GM12878 (cell line): ENCODE measurements at regions not wholly inside any gene's neighbourhood (a gene's known extent, or its start where the extent isn't known, plus 50 kb on each side); places are given as distances from the start of the nearest gene placed in this dataset.

Experiments used
- ATAC-seq: fragments of 200-7000 bp; cut with Tn5 transposase; 3 replicates; pipeline ENCODE4 v1.9.1; 2020; ENCODE audit warnings: mild to moderate bottlenecking, moderate library complexity
- BruUV-seq: library from RNA; stranded (reverse); fragments of 400-500 nt; replicated peaks from 2 replicates; lab custom pipeline; 2021; lab: Mats Ljungman, UMichigan
- CTCF ChIA-PET: fragments of 300-600 bp; sonication (Branson Sonifier 250); formaldehyde crosslinking; extraction: SDS; loops from one replicate; lab custom pipeline; 2021; ENCODE audit warnings: inconsistent platforms; lab: Yijun Ruan, JAX
- POLR2A ChIA-PET: fragments of 350-600 bp; formaldehyde crosslinking; extraction: SDS; loops from one replicate; lab custom pipeline; 2021; ENCODE audit warnings: inconsistent platforms; lab: Charles Lee
- RAD21 ChIA-PET: fragments of 300-600 bp; sonication (Branson Sonifier 250); formaldehyde crosslinking; loops from one replicate; lab custom pipeline; 2023; ENCODE audit warnings: antibody characterized with exemption; ENCODE audit not compliant: unreplicated experiment; lab: Charles Lee
- SMC1A ChIA-PET: fragments of 300-600 bp; sonication (Branson Sonifier 250); formaldehyde crosslinking; loops from one replicate; lab custom pipeline; 2023; ENCODE audit not compliant: unreplicated experiment, uncharacterized antibody; lab: Charles Lee
- DNase-seq: peaks from one replicate; pipeline ENCODE4 v3.0.0-alpha.2; 2011; ENCODE audit warnings: low read depth, low spot score
- FAIRE-seq: peaks from 3 replicates; lab custom pipeline; 2011; peaks lifted over from hg19 to GRCh38; lab: Jason Lieb, UNC
- H2AFZ ChIP-seq: 2 replicates; pipeline ENCODE4 v1.6.0; 2011; ENCODE audit warnings: low read depth, low read length, control low read depth; ENCODE audit not compliant: control insufficient read depth
- H3K27ac ChIP-seq: 2 replicates; pipeline ENCODE4 v1.5.1; 2011; ENCODE audit warnings: control low read depth; ENCODE audit not compliant: control insufficient read depth, insufficient read depth
- H3K27me3 ChIP-seq, 2 experiments: replicated peaks in 1 of 2; 2 replicates each; pipeline versions ENCODE4 v1.6.0 to v1.6.1; 2011; ENCODE audit warnings: low read length in 1 of 2; ENCODE audit not compliant: control insufficient read depth in 2 of 2, insufficient read depth in 2 of 2
- H3K36me3 ChIP-seq, 2 experiments: 2 replicates each; pipeline ENCODE4 v1.5.1; 2011; ENCODE audit warnings: low read length in 1 of 2; ENCODE audit not compliant: control insufficient read depth in 2 of 2, insufficient read depth in 2 of 2
- H3K4me1 ChIP-seq: 2 replicates; pipeline ENCODE4 v1.6.1; 2011; ENCODE audit warnings: mild to moderate bottlenecking, low read length, moderate library complexity, mixed read lengths; ENCODE audit not compliant: control insufficient read depth, insufficient read depth
- H3K4me2 ChIP-seq: 2 replicates; pipeline ENCODE4 v1.6.0; 2011; ENCODE audit warnings: control low read depth; ENCODE audit not compliant: control insufficient read depth, insufficient read depth
- H3K4me3 ChIP-seq: fragments of 200-600 bp; sonication (generic); 2 replicates; pipeline ENCODE4 v1.5.1; 2016
- H3K79me2 ChIP-seq: 2 replicates; pipeline ENCODE4 v1.6.0; 2011; ENCODE audit warnings: low read length; ENCODE audit not compliant: control insufficient read depth, insufficient read depth
- H3K9ac ChIP-seq: 2 replicates; pipeline ENCODE4 v1.8.0; 2011; ENCODE audit warnings: low read length, control low read depth, mixed read lengths; ENCODE audit not compliant: control insufficient read depth, insufficient read depth
- H3K9me3 ChIP-seq: replicated peaks from 3 replicates; pipeline ENCODE4 v1.5.1; 2011; ENCODE audit warnings: mild to moderate bottlenecking, low read length; ENCODE audit not compliant: control insufficient read depth, insufficient read depth
- H4K20me1 ChIP-seq: 2 replicates; pipeline ENCODE4 v1.6.0; 2011; ENCODE audit not compliant: control insufficient read depth, insufficient read depth
- NBN ChIP-seq: fragments of 450-650 bp; IDR thresholded peaks from 2 replicates; pipeline ENCODE4 v1.6.1; 2016
- NR2C1 ChIP-seq: fragments of 450-650 bp; IDR thresholded peaks from 2 replicates; pipeline ENCODE4 v1.6.1; 2017; ENCODE audit warnings: antibody characterized with exemption, mild to moderate bottlenecking, moderate library complexity
- TCF3 ChIP-seq: IDR thresholded peaks from 2 replicates; pipeline ENCODE4 v1.6.1; 2012; ENCODE audit warnings: low read depth, mild to moderate bottlenecking, low read length, borderline replicate concordance; ENCODE audit not compliant: insufficient read depth
- ZNF592 ChIP-seq: fragments of 450-650 bp; IDR thresholded peaks from 2 replicates; pipeline ENCODE4 v1.6.1; 2017; ENCODE audit warnings: mild to moderate bottlenecking, moderate library complexity
- WGBS: methylation state at CpG from one replicate; pipeline ENCODE4 v1.1.6; 2016; ENCODE audit warnings: low lambda C conversion rate; ENCODE audit not compliant: insufficient replicate concordance, insufficient coverage; ENCODE audit errors: missing lambda C conversion rate; 5-methylcytosine and 5-hydroxymethylcytosine counted together
- in situ Hi-C: fragments of 300-500 bp; cut with MboI; formaldehyde crosslinking; loops from 9 replicates; pipeline ENCODE4 v1.14.3; 2018; ENCODE audit warnings: mixed read lengths
- intact Hi-C: fragments of 100-400 bp; cut with micrococcal nuclease; formaldehyde crosslinking; loops from one replicate; pipeline ENCODE4 v1.14.2; 2022; ENCODE audit not compliant: unreplicated experiment

DNA sequence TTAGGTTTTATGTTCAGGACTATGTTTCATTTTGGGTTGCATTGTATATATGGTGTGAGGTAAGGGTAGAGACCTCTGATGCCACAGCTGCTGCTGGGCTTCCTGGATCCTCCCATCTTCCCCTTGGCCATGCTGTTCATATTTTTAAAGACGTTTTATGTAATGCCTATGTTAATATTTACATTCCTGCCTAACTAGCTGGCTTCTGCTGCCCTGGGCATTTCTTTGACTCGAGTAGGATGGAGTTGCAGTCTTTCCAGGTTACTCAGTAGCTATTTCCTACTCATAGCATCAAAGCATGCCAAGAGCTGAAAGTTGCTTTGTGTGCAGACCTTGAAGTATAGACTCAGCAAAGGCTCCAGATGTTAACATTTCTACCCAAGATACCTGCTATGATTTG, 220.5 kb upstream of the CADM1 start (continued):
- TF ChIP-seq ZNF592 (no peak), TCF3 (no peak), NR2C1 (no peak)
- TF ChIP-seq, all 136 proteins: peak for 0

- POLR2A ChIA-PET, result no interaction called here
- Histone ChIP-seq H3K79me2 (no peaks in the 10 kb centered on the region), H3K9ac (no peak overlapping the region), H2AFZ (no peak overlapping the region), H3K27me3 (0 out of 4 replicates have a peak, but pooled peaks cover 0 to 1% of the 10 kb centered on the region in 2 experiments), H3K9me3 (no peaks in the 10 kb centered on the region), H3K4me1 (no peaks in the 10 kb centered on the region)
- no peak for ATAC-seq
- in situ Hi-C loops (no loop called here), intact Hi-C loops (no loop called here)
- SMC1A ChIA-PET, result interaction anchor here (0.8 kb wide), 1 partner anchor 354 kb away, joined by 3 read pairs; no protein-coding TSS in a partner anchor
- WGBS, result 35% methylated on average over 4 of the region's 4 CpGs
- DNase-seq, result no peak
- TF ChIP-seq NBN, result no peak
- TF ChIP-seq, all 136 proteins: peak for 0
- Histone ChIP-seq H3K36me3 (no peaks in the 10 kb centered on the region), H4K20me1 (no peaks in the 10 kb centered on the region), H3K4me2 (no peak overlapping the region), H3K4me3 (no peak overlapping the region), H3K27ac (no peak overlapping the region)
- no peak for FAIRE-seq
- BruUV-seq, result no TSS peak
- RAD21 ChIA-PET, result no interaction called here
- CTCF ChIA-PET, result no interaction called here
Measured at GRCh38 chr11:115722711-115723110, 218.5 kb upstream of the CADM1 start.
